Right lobe of liver (tissue), 4 donors: ENCODE measurements at regions not wholly inside any gene's neighbourhood (a gene's known extent, or its start where the extent isn't known, plus 50 kb on each side); places are given as distances from the start of the nearest gene placed in this dataset.

Source experiments
- POLR2A ChIP-seq: fragments of 450-650 bp; IDR thresholded peaks from one replicate; pipeline ENCODE4 v1.6.1; 2017; ENCODE audit warnings: antibody characterized with exemption, mild to moderate bottlenecking
- TF ChIP-seq, protein P1 (sequence below), 4 donors: fragments of 200-600 bp in 3 of 4; fragments of 450-650 bp in 1 of 4; IDR thresholded peaks; one replicate each; pipeline versions ENCODE4 v1.5.1 to v1.8.0; 2016 to 2022; ENCODE audit warnings: antibody characterized with exemption in 4 of 4, mild to moderate bottlenecking in 2 of 4
- donor health status: DM: no; HTN: no; CAD: no.
- donor health status: DM: no; HTN: no; CAD: no.
- donor health status: DM: no; HTN: yes; CAD: no.

DNA sequence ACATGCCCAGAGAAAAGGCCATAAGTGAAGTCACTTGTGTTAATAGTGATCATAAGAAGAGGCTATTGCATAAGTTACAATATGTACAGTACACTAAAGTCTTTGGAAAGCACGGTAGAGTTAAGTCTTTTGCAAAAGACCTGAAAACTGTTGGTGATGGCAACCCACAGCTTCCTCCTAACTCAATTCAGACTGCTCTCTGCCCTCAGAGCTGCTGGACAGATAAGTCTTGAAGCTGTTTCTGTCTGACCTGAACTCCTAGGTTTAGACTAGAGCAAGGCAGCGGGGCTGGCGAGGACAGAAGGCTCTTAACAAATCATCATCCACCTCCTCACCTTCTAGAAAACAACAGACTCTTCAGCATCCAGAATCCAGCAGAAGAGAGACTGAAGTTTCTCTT lies 125.4 kb downstream of the CD24 start:
- TF ChIP-seq, protein P1, sequence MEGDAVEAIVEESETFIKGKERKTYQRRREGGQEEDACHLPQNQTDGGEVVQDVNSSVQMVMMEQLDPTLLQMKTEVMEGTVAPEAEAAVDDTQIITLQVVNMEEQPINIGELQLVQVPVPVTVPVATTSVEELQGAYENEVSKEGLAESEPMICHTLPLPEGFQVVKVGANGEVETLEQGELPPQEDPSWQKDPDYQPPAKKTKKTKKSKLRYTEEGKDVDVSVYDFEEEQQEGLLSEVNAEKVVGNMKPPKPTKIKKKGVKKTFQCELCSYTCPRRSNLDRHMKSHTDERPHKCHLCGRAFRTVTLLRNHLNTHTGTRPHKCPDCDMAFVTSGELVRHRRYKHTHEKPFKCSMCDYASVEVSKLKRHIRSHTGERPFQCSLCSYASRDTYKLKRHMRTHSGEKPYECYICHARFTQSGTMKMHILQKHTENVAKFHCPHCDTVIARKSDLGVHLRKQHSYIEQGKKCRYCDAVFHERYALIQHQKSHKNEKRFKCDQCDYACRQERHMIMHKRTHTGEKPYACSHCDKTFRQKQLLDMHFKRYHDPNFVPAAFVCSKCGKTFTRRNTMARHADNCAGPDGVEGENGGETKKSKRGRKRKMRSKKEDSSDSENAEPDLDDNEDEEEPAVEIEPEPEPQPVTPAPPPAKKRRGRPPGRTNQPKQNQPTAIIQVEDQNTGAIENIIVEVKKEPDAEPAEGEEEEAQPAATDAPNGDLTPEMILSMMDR (IDR thresholded peaks at IDR 0.05), result no peak
- TF ChIP-seq POLR2A, result no peak
